ENCODE measurements at regions not wholly inside any gene's neighbourhood (a gene's known extent, or its start where the extent isn't known, plus 50 kb on each side); places are given as distances from the start of the nearest gene placed in this dataset.
"Not testable (repeated sequence)": the region's sequence is repeated elsewhere in the genome, so short reads cannot be mapped to it uniquely, and the experiment has no call there.

DNA sequence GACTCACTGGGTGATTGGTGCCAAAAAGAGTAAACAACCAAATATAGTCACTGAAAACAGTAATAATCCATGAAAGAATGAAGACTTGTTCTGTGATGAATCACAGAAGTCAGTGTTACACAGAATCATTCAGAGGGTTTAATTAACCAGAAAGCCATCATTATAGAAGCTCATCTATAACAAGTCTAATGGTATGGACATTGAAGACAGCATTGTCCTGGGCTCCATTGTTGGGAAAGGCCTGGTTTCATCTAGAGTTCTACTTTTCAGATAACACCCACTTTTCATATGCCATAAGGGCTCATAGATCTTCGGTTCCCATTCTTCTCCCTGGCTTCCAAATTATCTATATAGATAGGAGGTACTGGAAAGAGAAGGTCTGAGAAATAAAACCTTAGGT lies 80.3 kb upstream of the ZWINT start:
- TF ChIP-seq, protein P1, sequence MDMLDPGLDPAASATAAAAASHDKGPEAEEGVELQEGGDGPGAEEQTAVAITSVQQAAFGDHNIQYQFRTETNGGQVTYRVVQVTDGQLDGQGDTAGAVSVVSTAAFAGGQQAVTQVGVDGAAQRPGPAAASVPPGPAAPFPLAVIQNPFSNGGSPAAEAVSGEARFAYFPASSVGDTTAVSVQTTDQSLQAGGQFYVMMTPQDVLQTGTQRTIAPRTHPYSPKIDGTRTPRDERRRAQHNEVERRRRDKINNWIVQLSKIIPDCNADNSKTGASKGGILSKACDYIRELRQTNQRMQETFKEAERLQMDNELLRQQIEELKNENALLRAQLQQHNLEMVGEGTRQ (IDR thresholded peaks at IDR 0.05; ENCODE audit: borderline replicate concordance, low read depth, low read length), result not testable (repeated sequence)
- not testable (repeated sequence) for TF ChIP-seq RFX5 (IDR thresholded peaks at IDR 0.05; ENCODE audit: low read length); FOXJ3 (CRISPR knock-in tag; IDR thresholded peaks at IDR 0.05); CHD2 (IDR thresholded peaks at IDR 0.05; ENCODE audit: low read length, partially characterized antibody); FOXM1 (IDR thresholded peaks at IDR 0.05; ENCODE audit: low read depth)
- TF ChIP-seq, protein P2, sequence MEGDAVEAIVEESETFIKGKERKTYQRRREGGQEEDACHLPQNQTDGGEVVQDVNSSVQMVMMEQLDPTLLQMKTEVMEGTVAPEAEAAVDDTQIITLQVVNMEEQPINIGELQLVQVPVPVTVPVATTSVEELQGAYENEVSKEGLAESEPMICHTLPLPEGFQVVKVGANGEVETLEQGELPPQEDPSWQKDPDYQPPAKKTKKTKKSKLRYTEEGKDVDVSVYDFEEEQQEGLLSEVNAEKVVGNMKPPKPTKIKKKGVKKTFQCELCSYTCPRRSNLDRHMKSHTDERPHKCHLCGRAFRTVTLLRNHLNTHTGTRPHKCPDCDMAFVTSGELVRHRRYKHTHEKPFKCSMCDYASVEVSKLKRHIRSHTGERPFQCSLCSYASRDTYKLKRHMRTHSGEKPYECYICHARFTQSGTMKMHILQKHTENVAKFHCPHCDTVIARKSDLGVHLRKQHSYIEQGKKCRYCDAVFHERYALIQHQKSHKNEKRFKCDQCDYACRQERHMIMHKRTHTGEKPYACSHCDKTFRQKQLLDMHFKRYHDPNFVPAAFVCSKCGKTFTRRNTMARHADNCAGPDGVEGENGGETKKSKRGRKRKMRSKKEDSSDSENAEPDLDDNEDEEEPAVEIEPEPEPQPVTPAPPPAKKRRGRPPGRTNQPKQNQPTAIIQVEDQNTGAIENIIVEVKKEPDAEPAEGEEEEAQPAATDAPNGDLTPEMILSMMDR (IDR thresholded peaks at IDR 0.05), result not testable (repeated sequence)
- TF ChIP-seq, protein P3, sequence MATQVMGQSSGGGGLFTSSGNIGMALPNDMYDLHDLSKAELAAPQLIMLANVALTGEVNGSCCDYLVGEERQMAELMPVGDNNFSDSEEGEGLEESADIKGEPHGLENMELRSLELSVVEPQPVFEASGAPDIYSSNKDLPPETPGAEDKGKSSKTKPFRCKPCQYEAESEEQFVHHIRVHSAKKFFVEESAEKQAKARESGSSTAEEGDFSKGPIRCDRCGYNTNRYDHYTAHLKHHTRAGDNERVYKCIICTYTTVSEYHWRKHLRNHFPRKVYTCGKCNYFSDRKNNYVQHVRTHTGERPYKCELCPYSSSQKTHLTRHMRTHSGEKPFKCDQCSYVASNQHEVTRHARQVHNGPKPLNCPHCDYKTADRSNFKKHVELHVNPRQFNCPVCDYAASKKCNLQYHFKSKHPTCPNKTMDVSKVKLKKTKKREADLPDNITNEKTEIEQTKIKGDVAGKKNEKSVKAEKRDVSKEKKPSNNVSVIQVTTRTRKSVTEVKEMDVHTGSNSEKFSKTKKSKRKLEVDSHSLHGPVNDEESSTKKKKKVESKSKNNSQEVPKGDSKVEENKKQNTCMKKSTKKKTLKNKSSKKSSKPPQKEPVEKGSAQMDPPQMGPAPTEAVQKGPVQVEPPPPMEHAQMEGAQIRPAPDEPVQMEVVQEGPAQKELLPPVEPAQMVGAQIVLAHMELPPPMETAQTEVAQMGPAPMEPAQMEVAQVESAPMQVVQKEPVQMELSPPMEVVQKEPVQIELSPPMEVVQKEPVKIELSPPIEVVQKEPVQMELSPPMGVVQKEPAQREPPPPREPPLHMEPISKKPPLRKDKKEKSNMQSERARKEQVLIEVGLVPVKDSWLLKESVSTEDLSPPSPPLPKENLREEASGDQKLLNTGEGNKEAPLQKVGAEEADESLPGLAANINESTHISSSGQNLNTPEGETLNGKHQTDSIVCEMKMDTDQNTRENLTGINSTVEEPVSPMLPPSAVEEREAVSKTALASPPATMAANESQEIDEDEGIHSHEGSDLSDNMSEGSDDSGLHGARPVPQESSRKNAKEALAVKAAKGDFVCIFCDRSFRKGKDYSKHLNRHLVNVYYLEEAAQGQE (IDR thresholded peaks at IDR 0.05; ENCODE audit: low read depth, low read length), result not testable (repeated sequence)
